H9 (cell line): ENCODE measurements at regions not wholly inside any gene's neighbourhood (a gene's known extent, or its start where the extent isn't known, plus 50 kb on each side); places are given as distances from the start of the nearest gene placed in this dataset.

ENCODE experiments used
- DNase-seq: peaks from one replicate; pipeline ENCODE4 v3.0.0-alpha.2; 2017
- H2AFZ ChIP-seq: one replicate; pipeline ENCODE4 v1.6.1; 2013; ENCODE audit warnings: mild to moderate bottlenecking, low read length, control low read depth, moderate library complexity
- H2AK5ac ChIP-seq: 2 replicates; pipeline ENCODE4 v1.6.1; 2013; ENCODE audit warnings: low read length, control low read depth, mixed read lengths; ENCODE audit not compliant: insufficient read length
- H2BK120ac ChIP-seq: one replicate; pipeline ENCODE4 v1.6.1; 2013; ENCODE audit warnings: low read depth, mild to moderate bottlenecking, low read length, control low read depth, inconsistent platforms; ENCODE audit not compliant: poor library complexity, severe bottlenecking
- H2BK12ac ChIP-seq: 2 replicates; pipeline ENCODE4 v1.6.1; 2013; ENCODE audit warnings: low read length, control low read depth, mixed read lengths, low read depth; ENCODE audit not compliant: insufficient read length
- H2BK15ac ChIP-seq: 2 replicates; pipeline ENCODE4 v1.6.1; 2013; ENCODE audit warnings: low read depth, low read length, control low read depth
- H2BK20ac ChIP-seq: one replicate; pipeline ENCODE4 v1.6.1; 2013; ENCODE audit warnings: low read depth, mild to moderate bottlenecking, low read length, control low read depth, inconsistent platforms; ENCODE audit not compliant: poor library complexity, severe bottlenecking
- H2BK5ac ChIP-seq: 2 replicates; pipeline ENCODE4 v1.6.1; 2013; ENCODE audit warnings: low read length, control low read depth, mixed read lengths; ENCODE audit not compliant: insufficient read length
- H3K14ac ChIP-seq: 2 replicates; pipeline ENCODE4 v1.6.1; 2013; ENCODE audit warnings: low read length, control low read depth; ENCODE audit not compliant: insufficient read depth
- H3K18ac ChIP-seq: 2 replicates; pipeline ENCODE4 v1.6.1; 2013; ENCODE audit warnings: low read depth, mild to moderate bottlenecking, mixed read lengths, low read length, control low read depth; ENCODE audit not compliant: insufficient read length
- H3K23ac ChIP-seq: 2 replicates; pipeline ENCODE4 v1.6.1; 2013; ENCODE audit warnings: low read length, control low read depth, mixed read lengths, low read depth; ENCODE audit not compliant: insufficient read length
- H3K23me2 ChIP-seq: 2 replicates; pipeline ENCODE4 v1.6.1; 2013; ENCODE audit warnings: low read depth, mild to moderate bottlenecking, mixed read lengths, low read length, control low read depth; ENCODE audit not compliant: insufficient read length, poor library complexity, severe bottlenecking
- H3K27ac ChIP-seq: 2 replicates; pipeline ENCODE4 v1.5.1; 2013; ENCODE audit warnings: low read length, control low read depth, mixed read lengths, low read depth; ENCODE audit not compliant: insufficient read length
- H3K27me3 ChIP-seq: 2 replicates; pipeline ENCODE4 v1.6.1; 2013; ENCODE audit warnings: low read length, control low read depth, inconsistent platforms; ENCODE audit not compliant: insufficient read depth
- H3K4ac ChIP-seq: 2 replicates; pipeline ENCODE4 v1.6.1; 2013; ENCODE audit warnings: low read depth, mild to moderate bottlenecking, control low read depth, inconsistent platforms, low read length, moderate library complexity
- H3K4me1 ChIP-seq: 2 replicates; pipeline ENCODE4 v1.6.1; 2013; ENCODE audit warnings: low read length, control low read depth, inconsistent platforms; ENCODE audit not compliant: insufficient read depth
- H3K4me2 ChIP-seq: 2 replicates; pipeline ENCODE4 v1.6.1; 2013; ENCODE audit warnings: low read length, control low read depth, mixed read lengths; ENCODE audit not compliant: insufficient read length, insufficient read depth
- H3K56ac ChIP-seq: 2 replicates; pipeline ENCODE4 v1.6.1; 2013; ENCODE audit warnings: low read depth, mild to moderate bottlenecking, mixed read lengths, low read length, control low read depth; ENCODE audit not compliant: insufficient read length
- H3K79me1 ChIP-seq: 2 replicates; pipeline ENCODE4 v1.6.1; 2013; ENCODE audit warnings: low read depth, mild to moderate bottlenecking, moderate library complexity, low read length, control low read depth, inconsistent platforms; ENCODE audit not compliant: insufficient read depth, poor library complexity, severe bottlenecking
- H3K79me2 ChIP-seq: 2 replicates; pipeline ENCODE4 v1.6.1; 2013; ENCODE audit warnings: low read length, control low read depth, inconsistent platforms; ENCODE audit not compliant: insufficient read depth
- H3K9ac ChIP-seq: 2 replicates; pipeline ENCODE4 v1.6.1; 2013; ENCODE audit warnings: low read length, control low read depth, mixed read lengths; ENCODE audit not compliant: insufficient read length; ENCODE audit errors: extremely low read depth
- H3K9me3 ChIP-seq: one replicate; pipeline ENCODE4 v1.6.1; 2013; ENCODE audit warnings: low read depth, low read length, inconsistent platforms; ENCODE audit not compliant: control insufficient read depth
- H3T11ph ChIP-seq: one replicate; pipeline ENCODE4 v1.6.1; 2013; ENCODE audit warnings: mild to moderate bottlenecking, low read length, control low read depth, inconsistent platforms
- H4K20me1 ChIP-seq: one replicate; pipeline ENCODE4 v1.6.1; 2013; ENCODE audit not compliant: control insufficient read depth, insufficient read length, insufficient read depth
- H4K5ac ChIP-seq: 2 replicates; pipeline ENCODE4 v1.6.1; 2013; ENCODE audit warnings: low read depth, mild to moderate bottlenecking, mixed read lengths, low read length, control low read depth; ENCODE audit not compliant: insufficient read length
- H4K8ac ChIP-seq: replicated peaks from 2 replicates; pipeline ENCODE4 v1.6.1; 2013; ENCODE audit warnings: low read length, control low read depth, mixed read lengths, low read depth; ENCODE audit not compliant: insufficient read length
- H4K91ac ChIP-seq: 2 replicates; pipeline ENCODE4 v1.6.1; 2013; ENCODE audit warnings: low read depth, mild to moderate bottlenecking, moderate library complexity, mixed read lengths, low read length, control low read depth; ENCODE audit not compliant: insufficient read length
- H3K27ac Mint-ChIP-seq, 3 experiments: 2 replicates in 2 of 3; 3 replicates in 1 of 3; pipeline ENCODE4 v1.8.0; 2020 to 2021; ENCODE audit warnings: mixed read lengths in 3 of 3, mild to moderate bottlenecking in 1 of 3, moderate library complexity in 1 of 3
- H3K27me3 Mint-ChIP-seq: 2 replicates; pipeline ENCODE4 v1.8.0; 2021; ENCODE audit warnings: low read depth, mild to moderate bottlenecking, moderate library complexity, mixed read lengths
- H3K36me3 Mint-ChIP-seq, 3 experiments: 2 replicates in 2 of 3; 3 replicates in 1 of 3; pipeline ENCODE4 v1.8.0; 2020 to 2021; ENCODE audit warnings: low read depth in 3 of 3, mixed read lengths in 3 of 3; ENCODE audit not compliant: insufficient read depth in 1 of 3
- H3K4me1 Mint-ChIP-seq, 2 experiments: 2 replicates each; pipeline ENCODE4 v1.8.0; 2020; ENCODE audit warnings: mixed read lengths in 2 of 2
- H3K4me3 Mint-ChIP-seq, 2 experiments: 2 replicates in 1 of 2; 3 replicates in 1 of 2; pipeline ENCODE4 v1.8.0; 2020 to 2021; ENCODE audit warnings: mild to moderate bottlenecking in 2 of 2, mixed read lengths in 2 of 2, moderate library complexity in 1 of 2
- H3K9me3 Mint-ChIP-seq, 2 experiments: 2 replicates in 1 of 2; 3 replicates in 1 of 2; pipeline ENCODE4 v1.8.0; 2020; ENCODE audit warnings: mild to moderate bottlenecking in 2 of 2, mixed read lengths in 2 of 2, moderate library complexity in 1 of 2
- CTCF ChIP-seq: fragments of 200-600 bp; sonication (generic); conservative IDR thresholded peaks from 3 replicates; pipeline ENCODE4 v1.8.0; 2021; ENCODE audit warnings: antibody characterized with exemption, mild to moderate bottlenecking
- WGBS: extraction: QIAGEN DNeasy Blood & Tissue Kit; methylation state at CpG from one replicate; pipeline ENCODE4 v1.1.7; 2013; ENCODE audit warnings: missing lambda C conversion rate, low lambda C conversion rate, mixed read lengths; ENCODE audit not compliant: insufficient read length; ENCODE audit errors: extremely low coverage; 5-methylcytosine and 5-hydroxymethylcytosine counted together

- no peak overlapping the region for H3K27ac ChIP-seq
- H3K79me2 ChIP-seq: no peaks in the 10 kb centered on the region
- no peaks in the 10 kb centered on the region for H3K27me3 ChIP-seq
- no peak overlapping the region for H4K8ac ChIP-seq
- no CpG with 5 or more reads among the region's 11 CpGs for WGBS
- TF ChIP-seq CTCF: no peak
- 0 out of 4 replicates have a peak, but pooled peaks cover 0 to 4% of the 10 kb centered on the region in 2 experiments for H3K4me1 Mint-ChIP-seq
- no peak overlapping the region for H3K14ac ChIP-seq
- H3K79me1 ChIP-seq: no peaks in the 10 kb centered on the region
- H3K9me3 Mint-ChIP-seq: no peaks in the 10 kb centered on the region
- no peaks in the 10 kb centered on the region; the same call in 1 of the 2 replicates for H3K4me1 ChIP-seq
- H3K4me3 Mint-ChIP-seq: no peak overlapping the region
- no peak overlapping the region for H4K91ac ChIP-seq
- no peak overlapping the region for H3K18ac ChIP-seq
- no peak overlapping the region for H3K27ac Mint-ChIP-seq
- H2BK5ac ChIP-seq: no peak overlapping the region
- H3K4ac ChIP-seq: no peak overlapping the region
- no peak overlapping the region for H2AFZ ChIP-seq
- no peaks in the 10 kb centered on the region for H3K9me3 ChIP-seq
- H3K23ac ChIP-seq: no peak overlapping the region
- no peaks in the 10 kb centered on the region for H3K23me2 ChIP-seq
- H4K20me1 ChIP-seq: no peaks in the 10 kb centered on the region
- H3K27me3 Mint-ChIP-seq: peaks cover 5% of the 10 kb centered on the region
- no peak overlapping the region for H2BK12ac ChIP-seq
- H2BK120ac ChIP-seq: no peak overlapping the region
- no peak overlapping the region for H2AK5ac ChIP-seq
- no peak overlapping the region for H3K9ac ChIP-seq
- no peak for DNase-seq
- no peak overlapping the region for H2BK20ac ChIP-seq
- no peak overlapping the region for H3T11ph ChIP-seq
- H3K36me3 Mint-ChIP-seq: no peaks in the 10 kb centered on the region
- no peak overlapping the region for H2BK15ac ChIP-seq
- H4K5ac ChIP-seq: no peak overlapping the region
- no peak overlapping the region for H3K4me2 ChIP-seq
- no peak overlapping the region for H3K56ac ChIP-seq
Measured at GRCh38 chr16:7257016-7257415, 75.6 kb upstream of the RBFOX1 start.
